ENCODE measurements at regions not wholly inside any gene's neighbourhood (a gene's known extent, or its start where the extent isn't known, plus 50 kb on each side); places are given as distances from the start of the nearest gene placed in this dataset.

DNA sequence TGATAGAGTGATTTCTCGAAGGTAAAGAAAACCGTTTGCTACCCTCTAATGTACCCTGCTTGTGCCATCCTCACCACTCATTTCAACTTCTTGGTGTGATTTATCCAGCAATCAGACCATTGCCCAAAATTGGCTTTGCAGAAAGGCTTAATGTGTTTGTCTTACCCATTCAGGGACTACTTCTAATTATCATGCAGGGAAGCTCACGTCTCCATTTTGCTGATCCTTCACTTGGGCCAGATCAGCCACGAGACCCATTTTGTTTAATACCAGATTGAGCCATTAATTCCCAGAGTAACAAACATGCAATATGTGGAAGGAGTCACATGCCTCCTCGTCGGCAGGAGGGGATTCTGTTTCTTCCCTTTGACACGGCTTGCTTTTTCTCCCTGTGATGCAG, 51.1 kb upstream of the CRY1 start:
- intact Hi-C loops (cut with micrococcal nuclease), result no loop called here
- no peaks in the 10 kb centered on the region for H3K79me2 ChIP-seq (ENCODE audit: control insufficient read depth, insufficient read depth, low read length)
- no peak overlapping the region for H3K9ac ChIP-seq (replicated peaks; ENCODE audit: extremely low read depth, insufficient read depth, low read length)
- no peak overlapping the region for H3K4me3 ChIP-seq (replicated peaks in 1 of 3; ENCODE audit: insufficient read depth in 1 of 3, low read depth in 1 of 3, low read length in 3 of 3)
- dilution Hi-C loops (cut with MboI; ENCODE audit: extremely low pct_ligation_motif_present, low sequenced_read_pairs), result loop anchor here (25.0 kb wide), 1 partner anchor 468 kb away; no protein-coding TSS in a partner anchor
- no peak for TF ChIP-seq FOS (IDR thresholded peaks at IDR 0.05; ENCODE audit: borderline replicate concordance, insufficient read depth, low read length)
- no peak for TF ChIP-seq POLR2A (IDR thresholded peaks at IDR 0.05; ENCODE audit: low read depth, low read length)
- TF ChIP-seq POLR2AphosphoS5 (IDR thresholded peaks at IDR 0.05; ENCODE audit: insufficient read depth, low read depth, low read length), result no peak
- no peak for TF ChIP-seq JUN (IDR thresholded peaks at IDR 0.05; ENCODE audit: borderline replicate concordance, insufficient read depth, insufficient read length, low read depth)
- TF ChIP-seq, protein P1, sequence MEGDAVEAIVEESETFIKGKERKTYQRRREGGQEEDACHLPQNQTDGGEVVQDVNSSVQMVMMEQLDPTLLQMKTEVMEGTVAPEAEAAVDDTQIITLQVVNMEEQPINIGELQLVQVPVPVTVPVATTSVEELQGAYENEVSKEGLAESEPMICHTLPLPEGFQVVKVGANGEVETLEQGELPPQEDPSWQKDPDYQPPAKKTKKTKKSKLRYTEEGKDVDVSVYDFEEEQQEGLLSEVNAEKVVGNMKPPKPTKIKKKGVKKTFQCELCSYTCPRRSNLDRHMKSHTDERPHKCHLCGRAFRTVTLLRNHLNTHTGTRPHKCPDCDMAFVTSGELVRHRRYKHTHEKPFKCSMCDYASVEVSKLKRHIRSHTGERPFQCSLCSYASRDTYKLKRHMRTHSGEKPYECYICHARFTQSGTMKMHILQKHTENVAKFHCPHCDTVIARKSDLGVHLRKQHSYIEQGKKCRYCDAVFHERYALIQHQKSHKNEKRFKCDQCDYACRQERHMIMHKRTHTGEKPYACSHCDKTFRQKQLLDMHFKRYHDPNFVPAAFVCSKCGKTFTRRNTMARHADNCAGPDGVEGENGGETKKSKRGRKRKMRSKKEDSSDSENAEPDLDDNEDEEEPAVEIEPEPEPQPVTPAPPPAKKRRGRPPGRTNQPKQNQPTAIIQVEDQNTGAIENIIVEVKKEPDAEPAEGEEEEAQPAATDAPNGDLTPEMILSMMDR (IDR thresholded peaks at IDR 0.05; ENCODE audit: extremely low read depth in 1 of 2, insufficient read depth in 1 of 2, low read depth in 1 of 2, low read length in 2 of 2), result no peak
- TF ChIP-seq EZH2 (IDR thresholded peaks at IDR 0.05; ENCODE audit: borderline replicate concordance, low read depth, low read length, severe bottlenecking), result no peak
- TF ChIP-seq, protein P2, sequence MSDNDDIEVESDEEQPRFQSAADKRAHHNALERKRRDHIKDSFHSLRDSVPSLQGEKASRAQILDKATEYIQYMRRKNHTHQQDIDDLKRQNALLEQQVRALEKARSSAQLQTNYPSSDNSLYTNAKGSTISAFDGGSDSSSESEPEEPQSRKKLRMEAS (IDR thresholded peaks at IDR 0.05; ENCODE audit: insufficient read depth, insufficient read length), result no peak
- no peak for TF ChIP-seq MYC (IDR thresholded peaks at IDR 0.05; ENCODE audit: low read depth, low read length)
- TF ChIP-seq GATA2 (IDR thresholded peaks at IDR 0.05; ENCODE audit: insufficient read depth, insufficient read length, low read depth, low read length), result no peak
- H3K4me1 ChIP-seq (ENCODE audit: control insufficient read depth, extremely low read depth, insufficient read depth, low read length), result no peaks in the 10 kb centered on the region
- CTCF ChIA-PET, result interaction anchor here (1.1 to 2.6 kb wide), 1 partner anchor 13 kb away, joined by 6 to 11 read pairs; no protein-coding TSS in a partner anchor
- BruUV-seq (replicated peaks), result no TSS peak
- no peak overlapping the region for H3K4me2 ChIP-seq (ENCODE audit: insufficient read depth, low read length)
- FAIRE-seq (no peak), DNase-seq (ENCODE audit: low read depth, low spot score) (no peak)
- no peaks in the 10 kb centered on the region for H3K36me3 ChIP-seq (ENCODE audit: control insufficient read depth in 2 of 2, extremely low read depth in 1 of 2, insufficient read depth in 2 of 2, low read length in 2 of 2)
- no peak overlapping the region for H3K27ac ChIP-seq (ENCODE audit: insufficient read depth, low read depth, low read length)
- H3K9me3 ChIP-seq (replicated peaks; ENCODE audit: control insufficient read depth, insufficient read depth, low read length), result no peaks in the 10 kb centered on the region
- no peaks in the 10 kb centered on the region for H4K20me1 ChIP-seq (replicated peaks; ENCODE audit: control insufficient read depth, extremely low read depth, insufficient read depth, low read length)
- POLR2A ChIA-PET, result no interaction called here
- no peaks in the 10 kb centered on the region for H3K27me3 ChIP-seq (ENCODE audit: control insufficient read depth in 2 of 2, insufficient read depth in 2 of 2, low read length in 2 of 2)
- no peak overlapping the region for H2AFZ ChIP-seq (ENCODE audit: low read depth, low read length)
- no peaks in the 10 kb centered on the region for H3K9me1 ChIP-seq (replicated peaks; ENCODE audit: control insufficient read depth, extremely low read depth, insufficient read depth, low read length)
